C4-2B (cell line): ENCODE measurements at regions not wholly inside any gene's neighbourhood (a gene's known extent, or its start where the extent isn't known, plus 50 kb on each side); places are given as distances from the start of the nearest gene placed in this dataset.

ENCODE experiments used
- H3K27ac ChIP-seq: fragments of 450-650 bp; 2 replicates; pipeline ENCODE4 v1.5.1; 2017
- CTCF ChIP-seq: fragments of 450-650 bp; conservative IDR thresholded peaks from 2 replicates; pipeline ENCODE4 v1.5.1; 2017; ENCODE audit warnings: mild to moderate bottlenecking
- ZFX ChIP-seq: fragments of 450-650 bp; IDR thresholded peaks from 2 replicates; pipeline ENCODE4 v1.6.1; 2017

GRCh38 chr12:102781117-102781516, 135.9 kb downstream of the PAH start:
- no peak overlapping the region for H3K27ac ChIP-seq
- TF ChIP-seq CTCF (no peak), ZFX (no peak)

GRCh38 chr12:102776041-102776440, 141.0 kb downstream of the PAH start:
- H3K27ac ChIP-seq = no peak overlapping the region
- TF ChIP-seq ZFX = no peak
- no peak for TF ChIP-seq CTCF

GRCh38 chr12:102769323-102769916, 147.6 kb downstream of the PAH start:
- H3K27ac ChIP-seq = no peak overlapping the region
- TF ChIP-seq ZFX (no peak), CTCF (peak; percentile 81)

GRCh38 chr12:102766961-102767360, 150.1 kb downstream of the PAH start:
- H3K27ac ChIP-seq = no peak overlapping the region
- TF ChIP-seq ZFX (no peak), CTCF (no peak)

GRCh38 chr12:102765736-102766135, 151.3 kb downstream of the PAH start:
- no peak overlapping the region for H3K27ac ChIP-seq
- TF ChIP-seq CTCF (no peak), ZFX (no peak)

GRCh38 chr12:102763471-102763870, 153.6 kb downstream of the PAH start:
- TF ChIP-seq ZFX (no peak), CTCF (no peak)
- no peak overlapping the region for H3K27ac ChIP-seq

- H3K27ac ChIP-seq = no peak overlapping the region
- TF ChIP-seq CTCF = no peak
- no peak for TF ChIP-seq ZFX
Observed at GRCh38 chr12:102763061-102763460, 154.0 kb downstream of the PAH start.
